Epithelial cell of proximal tubule (primary cell): ENCODE measurements at regions not wholly inside any gene's neighbourhood (a gene's known extent, or its start where the extent isn't known, plus 50 kb on each side); places are given as distances from the start of the nearest gene placed in this dataset.

Experiments used
- DNase-seq: peaks from one replicate; pipeline ENCODE4 v3.0.0-alpha.2; 2011; ENCODE audit warnings: low read depth
- H3K4me3 ChIP-seq: 2 replicates; pipeline ENCODE4 v1.5.1; 2011; ENCODE audit warnings: low read depth, mild to moderate bottlenecking, low read length
- CTCF ChIP-seq: conservative IDR thresholded peaks from 2 replicates; pipeline ENCODE4 v1.5.1; 2012; ENCODE audit warnings: low read depth, mild to moderate bottlenecking, low read length

GRCh38 chr1:232484856-232485255, 145.1 kb downstream of the SIPA1L2 start:
- no peak for TF ChIP-seq CTCF
- DNase-seq, result no peak
- no peak overlapping the region for H3K4me3 ChIP-seq

GRCh38 chr1:232483826-232484225, 146.1 kb downstream of the SIPA1L2 start:
- H3K4me3 ChIP-seq, result no peak overlapping the region
- DNase-seq, result no peak
- TF ChIP-seq CTCF, result no peak

GRCh38 chr1:232481091-232481490, 148.8 kb downstream of the SIPA1L2 start:
- no peak for DNase-seq
- no peak overlapping the region for H3K4me3 ChIP-seq
- TF ChIP-seq CTCF, result no peak

GRCh38 chr1:232477728-232478127, 152.2 kb downstream of the SIPA1L2 start:
- TF ChIP-seq CTCF, result no peak
- peak; percentile 98 for DNase-seq
- no peak overlapping the region for H3K4me3 ChIP-seq

- no peak overlapping the region for H3K4me3 ChIP-seq
- no peak for TF ChIP-seq CTCF
- DNase-seq, result no peak
Observed at GRCh38 chr1:232476538-232476950, 153.4 kb downstream of the SIPA1L2 start.

- no peak for DNase-seq
- no peak for TF ChIP-seq CTCF
- no peak overlapping the region for H3K4me3 ChIP-seq
Observed at GRCh38 chr1:232474826-232475225, 155.1 kb downstream of the SIPA1L2 start.

GRCh38 chr1:232473900-232474299, 156.0 kb downstream of the SIPA1L2 start:
- no peak for DNase-seq
- H3K4me3 ChIP-seq, result no peak overlapping the region
- no peak for TF ChIP-seq CTCF
